NB4 (cell line): ENCODE measurements at regions not wholly inside any gene's neighbourhood (a gene's known extent, or its start where the extent isn't known, plus 50 kb on each side); places are given as distances from the start of the nearest gene placed in this dataset.

Experiments
- DNase-seq: peaks from one replicate; pipeline ENCODE4 v3.0.0; 2010; ENCODE audit warnings: low read depth
- H3K4me3 ChIP-seq: one replicate; pipeline ENCODE4 v1.5.1; 2011; ENCODE audit warnings: mild to moderate bottlenecking, low read depth, low read length, moderate library complexity
- CTCF ChIP-seq: IDR thresholded peaks from one replicate; pipeline ENCODE4 v1.5.1; 2012; ENCODE audit warnings: low read depth, low read length
- MYC ChIP-seq: IDR thresholded peaks from 2 replicates; pipeline ENCODE4 v1.6.1; 2011; ENCODE audit warnings: low read depth, low read length
- POLR2A ChIP-seq: IDR thresholded peaks from 2 replicates; pipeline ENCODE4 v1.6.1; 2011; ENCODE audit warnings: mild to moderate bottlenecking; ENCODE audit not compliant: insufficient read length; ENCODE audit errors: extremely low read depth
- TF ChIP-seq, protein P1 (sequence below): IDR thresholded peaks from 2 replicates; pipeline ENCODE4 v1.6.1; 2011; ENCODE audit warnings: low read depth, low read length

- DNase-seq = peak; percentile 82
- H3K4me3 ChIP-seq = no peak overlapping the region
- TF ChIP-seq, protein P1, sequence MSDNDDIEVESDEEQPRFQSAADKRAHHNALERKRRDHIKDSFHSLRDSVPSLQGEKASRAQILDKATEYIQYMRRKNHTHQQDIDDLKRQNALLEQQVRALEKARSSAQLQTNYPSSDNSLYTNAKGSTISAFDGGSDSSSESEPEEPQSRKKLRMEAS = no peak
- no peak for TF ChIP-seq CTCF
- TF ChIP-seq POLR2A = no peak
- TF ChIP-seq MYC = no peak; the same call in 1 of the 2 replicates
Observed at GRCh38 chr18:8996771-8997432, 105.6 kb upstream of the NDUFV2 start.

GRCh38 chr18:8997634-8998033 lies 104.9 kb upstream of the NDUFV2 start:
- TF ChIP-seq, protein P1 = no peak
- TF ChIP-seq POLR2A (no peak), MYC (no peak), CTCF (no peak)
- no peak overlapping the region for H3K4me3 ChIP-seq
- no peak for DNase-seq

DNA sequence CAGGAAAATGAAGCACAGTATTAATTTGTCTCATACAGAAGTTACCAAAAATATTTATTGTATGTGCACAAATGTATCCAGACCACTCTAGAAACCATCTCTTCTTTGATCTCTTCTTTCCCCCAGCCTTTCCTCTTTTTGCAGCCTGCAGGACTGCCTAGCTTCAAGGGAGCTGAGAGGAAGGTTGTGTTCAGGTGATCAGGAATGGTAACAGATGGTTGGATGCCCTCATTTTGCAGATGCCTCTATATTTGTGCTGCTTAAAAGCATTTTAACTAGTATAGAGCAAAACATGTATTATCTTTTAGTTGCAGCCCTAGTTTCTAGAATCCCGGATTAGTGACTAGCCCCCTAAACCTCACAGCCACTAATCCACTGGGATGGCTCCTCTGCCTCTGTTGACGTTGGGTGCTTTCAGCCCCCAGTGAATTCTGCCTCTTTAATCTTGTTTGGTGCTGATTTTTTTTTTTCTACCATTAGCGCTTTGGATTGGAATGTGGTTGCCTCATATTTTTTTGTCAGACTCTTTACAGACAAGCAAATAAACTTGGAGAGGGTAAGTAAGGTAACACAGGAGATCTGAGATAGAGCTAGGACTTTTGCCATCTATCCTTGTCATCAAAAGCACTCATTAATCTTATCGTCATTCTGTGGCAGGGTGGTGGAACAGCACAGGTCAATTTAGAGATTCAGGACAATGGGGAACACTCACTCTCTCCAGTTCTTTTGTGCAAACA lies 103.8 kb upstream of the NDUFV2 start:
- no peak overlapping the region for H3K4me3 ChIP-seq
- TF ChIP-seq, protein P1 = no peak
- no peak for TF ChIP-seq MYC
- TF ChIP-seq CTCF = no peak
- TF ChIP-seq POLR2A = no peak
- DNase-seq = no peak

- H3K4me3 ChIP-seq = no peak overlapping the region
- TF ChIP-seq, protein P1 = no peak
- TF ChIP-seq CTCF = no peak
- no peak for TF ChIP-seq POLR2A
- TF ChIP-seq MYC = no peak
- DNase-seq = no peak
Observed at GRCh38 chr18:8999872-9000271, 102.6 kb upstream of the NDUFV2 start.

DNA sequence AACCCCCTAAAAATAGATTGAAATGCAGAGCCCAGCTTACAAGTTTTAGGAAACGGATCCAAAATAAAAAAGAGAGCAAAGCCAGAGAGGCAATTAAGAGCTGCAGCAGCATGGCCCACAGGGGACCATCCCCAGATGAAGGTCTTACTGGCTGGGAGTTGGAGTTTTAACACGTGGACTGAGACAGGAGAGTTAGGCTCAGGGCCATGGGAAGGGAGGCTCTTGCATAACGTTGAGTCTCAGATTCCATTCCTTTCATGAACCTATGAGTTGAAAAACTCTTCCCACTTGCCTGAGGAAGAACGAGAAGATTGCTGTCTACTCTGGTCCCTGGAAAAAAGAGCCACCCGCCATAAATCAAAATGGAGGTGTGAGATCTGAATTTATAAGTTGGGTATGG lies 101.8 kb upstream of the NDUFV2 start:
- DNase-seq = no peak
- H3K4me3 ChIP-seq = no peak overlapping the region
- TF ChIP-seq CTCF = no peak
- TF ChIP-seq, protein P1 = no peak
- no peak for TF ChIP-seq POLR2A
- TF ChIP-seq MYC = no peak
